ENCODE measurements at regions not wholly inside any gene's neighbourhood (a gene's known extent, or its start where the extent isn't known, plus 50 kb on each side); places are given as distances from the start of the nearest gene placed in this dataset.

DNA sequence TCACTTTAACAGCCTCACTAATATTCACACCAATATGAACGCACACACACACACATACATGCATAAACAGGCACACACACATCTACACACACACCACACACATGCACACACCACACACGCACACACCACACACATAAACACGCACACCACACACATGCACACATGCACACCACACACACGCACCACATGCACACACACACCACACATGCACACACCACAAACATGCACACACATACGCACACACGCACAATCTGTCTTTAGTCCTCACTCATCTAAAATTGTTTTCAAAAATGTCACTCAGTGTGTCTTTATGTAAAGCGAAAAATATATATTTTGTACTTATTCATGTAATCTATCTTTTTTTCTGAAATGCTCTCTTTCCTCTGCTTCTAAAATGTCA is 158.1 kb upstream of the SGCG start:
- Histone ChIP-seq H3K4me3 (ENCODE audit: insufficient read depth, low read depth, low read length) (no peak overlapping the region), H3K9me3 (ENCODE audit: insufficient read depth, low read depth, low read length) (no peaks in the 10 kb centered on the region), H3K36me3 (ENCODE audit: insufficient read depth, low read length) (no peaks in the 10 kb centered on the region), H2AFZ (ENCODE audit: low read depth, low read length) (no peak overlapping the region), H3K27ac (ENCODE audit: low read depth, low read length) (no peak overlapping the region), H3K9ac (ENCODE audit: low read length) (no peak overlapping the region), H3K79me2 (ENCODE audit: insufficient read depth, low read length) (no peaks in the 10 kb centered on the region), H3K4me2 (ENCODE audit: low read length) (no peak overlapping the region), H4K20me1 (ENCODE audit: insufficient read depth, low read length) (no peaks in the 10 kb centered on the region), H3K4me1 (ENCODE audit: insufficient read depth, low read length) (no peaks in the 10 kb centered on the region), H3K27me3 (ENCODE audit: insufficient read depth, low read length) (no peaks in the 10 kb centered on the region)
- no peaks in the 10 kb centered on the region for H3K9me3 Mint-ChIP-seq (ENCODE audit: unreplicated experiment)
- TF ChIP-seq EZH2 (IDR thresholded peaks at IDR 0.05; ENCODE audit: insufficient read depth, low read length), result no peak
- TF ChIP-seq, protein P1, sequence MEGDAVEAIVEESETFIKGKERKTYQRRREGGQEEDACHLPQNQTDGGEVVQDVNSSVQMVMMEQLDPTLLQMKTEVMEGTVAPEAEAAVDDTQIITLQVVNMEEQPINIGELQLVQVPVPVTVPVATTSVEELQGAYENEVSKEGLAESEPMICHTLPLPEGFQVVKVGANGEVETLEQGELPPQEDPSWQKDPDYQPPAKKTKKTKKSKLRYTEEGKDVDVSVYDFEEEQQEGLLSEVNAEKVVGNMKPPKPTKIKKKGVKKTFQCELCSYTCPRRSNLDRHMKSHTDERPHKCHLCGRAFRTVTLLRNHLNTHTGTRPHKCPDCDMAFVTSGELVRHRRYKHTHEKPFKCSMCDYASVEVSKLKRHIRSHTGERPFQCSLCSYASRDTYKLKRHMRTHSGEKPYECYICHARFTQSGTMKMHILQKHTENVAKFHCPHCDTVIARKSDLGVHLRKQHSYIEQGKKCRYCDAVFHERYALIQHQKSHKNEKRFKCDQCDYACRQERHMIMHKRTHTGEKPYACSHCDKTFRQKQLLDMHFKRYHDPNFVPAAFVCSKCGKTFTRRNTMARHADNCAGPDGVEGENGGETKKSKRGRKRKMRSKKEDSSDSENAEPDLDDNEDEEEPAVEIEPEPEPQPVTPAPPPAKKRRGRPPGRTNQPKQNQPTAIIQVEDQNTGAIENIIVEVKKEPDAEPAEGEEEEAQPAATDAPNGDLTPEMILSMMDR (IDR thresholded peaks at IDR 0.05; ENCODE audit: insufficient read depth, low read depth, low read length), result no peak
- H3K4me3 Mint-ChIP-seq (ENCODE audit: unreplicated experiment), result no peak overlapping the region
- no peaks in the 10 kb centered on the region for H3K36me3 Mint-ChIP-seq (ENCODE audit: low read depth, unreplicated experiment)
- FAIRE-seq (no peak), DNase-seq (ENCODE audit: low read depth) (no peak)
- H3K27me3 Mint-ChIP-seq (ENCODE audit: low read depth, unreplicated experiment), result no peaks in the 10 kb centered on the region
- H3K4me1 Mint-ChIP-seq (ENCODE audit: low read depth, unreplicated experiment), result no peaks in the 10 kb centered on the region
- H3K27ac Mint-ChIP-seq (ENCODE audit: unreplicated experiment), result no peak overlapping the region

DNA sequence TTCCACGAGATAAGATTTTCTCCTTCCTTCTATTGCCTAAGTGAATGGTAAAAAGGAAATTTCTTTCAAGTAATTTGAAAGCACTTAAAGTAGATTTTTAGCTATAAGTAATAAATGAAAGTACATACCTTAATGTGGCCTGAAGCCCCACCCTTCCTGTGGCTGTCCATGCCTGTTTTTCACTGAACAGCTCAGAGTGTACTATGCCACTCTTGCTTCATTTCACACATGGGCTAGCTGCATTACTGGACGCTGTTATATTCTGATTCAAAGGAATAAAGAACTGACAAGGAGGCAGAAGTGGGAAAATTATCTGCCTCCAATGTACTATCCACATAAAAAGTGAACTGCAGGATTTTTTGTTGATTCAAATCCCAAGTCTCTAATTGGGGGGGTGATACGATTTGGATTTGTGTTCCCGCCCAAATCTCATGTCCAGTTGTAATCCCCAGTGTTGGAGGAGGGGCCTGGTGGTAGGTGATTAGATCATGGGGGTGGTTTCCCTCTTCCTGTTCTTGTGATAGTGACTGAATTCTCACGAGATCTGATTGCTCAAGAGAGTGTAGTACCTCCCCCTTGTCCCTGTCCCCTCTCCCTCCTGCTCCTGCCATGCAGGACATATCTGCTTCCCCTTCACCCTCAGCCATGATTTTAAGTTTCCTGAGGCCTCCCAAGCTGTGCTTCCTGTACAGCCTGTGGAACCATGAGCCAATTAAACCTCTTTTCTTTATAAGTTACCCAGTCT is 154.7 kb upstream of the SGCG start:
- no peak overlapping the region for H3K4me3 Mint-ChIP-seq (ENCODE audit: unreplicated experiment)
- H3K9me3 Mint-ChIP-seq (ENCODE audit: unreplicated experiment), result no peaks in the 10 kb centered on the region
- H3K27me3 ChIP-seq (ENCODE audit: insufficient read depth, low read length), result no peaks in the 10 kb centered on the region
- no peaks in the 10 kb centered on the region for H3K36me3 ChIP-seq (ENCODE audit: insufficient read depth, low read length)
- no peak for TF ChIP-seq EZH2 (IDR thresholded peaks at IDR 0.05; ENCODE audit: insufficient read depth, low read length)
- TF ChIP-seq, protein P1 (IDR thresholded peaks at IDR 0.05; ENCODE audit: insufficient read depth, low read depth, low read length), result no peak
- no peaks in the 10 kb centered on the region for H4K20me1 ChIP-seq (ENCODE audit: insufficient read depth, low read length)
- H3K9me3 ChIP-seq (ENCODE audit: insufficient read depth, low read depth, low read length), result no peaks in the 10 kb centered on the region
- H3K9ac ChIP-seq (ENCODE audit: low read length), result no peak overlapping the region
- H3K79me2 ChIP-seq (ENCODE audit: insufficient read depth, low read length), result no peaks in the 10 kb centered on the region
- no peak for DNase-seq (ENCODE audit: low read depth)
- no peaks in the 10 kb centered on the region for H3K4me1 ChIP-seq (ENCODE audit: insufficient read depth, low read length)
- H3K27me3 Mint-ChIP-seq (ENCODE audit: low read depth, unreplicated experiment), result no peaks in the 10 kb centered on the region
- H3K4me2 ChIP-seq (ENCODE audit: low read length), result no peak overlapping the region
- H3K27ac Mint-ChIP-seq (ENCODE audit: unreplicated experiment), result no peak overlapping the region
- H3K4me3 ChIP-seq (ENCODE audit: insufficient read depth, low read depth, low read length), result no peak overlapping the region
- no peak overlapping the region for H2AFZ ChIP-seq (ENCODE audit: low read depth, low read length)
- FAIRE-seq, result no peak
- H3K4me1 Mint-ChIP-seq (ENCODE audit: low read depth, unreplicated experiment), result no peaks in the 10 kb centered on the region
- H3K36me3 Mint-ChIP-seq (ENCODE audit: low read depth, unreplicated experiment), result no peaks in the 10 kb centered on the region
- no peak overlapping the region for H3K27ac ChIP-seq (ENCODE audit: low read depth, low read length)

DNA sequence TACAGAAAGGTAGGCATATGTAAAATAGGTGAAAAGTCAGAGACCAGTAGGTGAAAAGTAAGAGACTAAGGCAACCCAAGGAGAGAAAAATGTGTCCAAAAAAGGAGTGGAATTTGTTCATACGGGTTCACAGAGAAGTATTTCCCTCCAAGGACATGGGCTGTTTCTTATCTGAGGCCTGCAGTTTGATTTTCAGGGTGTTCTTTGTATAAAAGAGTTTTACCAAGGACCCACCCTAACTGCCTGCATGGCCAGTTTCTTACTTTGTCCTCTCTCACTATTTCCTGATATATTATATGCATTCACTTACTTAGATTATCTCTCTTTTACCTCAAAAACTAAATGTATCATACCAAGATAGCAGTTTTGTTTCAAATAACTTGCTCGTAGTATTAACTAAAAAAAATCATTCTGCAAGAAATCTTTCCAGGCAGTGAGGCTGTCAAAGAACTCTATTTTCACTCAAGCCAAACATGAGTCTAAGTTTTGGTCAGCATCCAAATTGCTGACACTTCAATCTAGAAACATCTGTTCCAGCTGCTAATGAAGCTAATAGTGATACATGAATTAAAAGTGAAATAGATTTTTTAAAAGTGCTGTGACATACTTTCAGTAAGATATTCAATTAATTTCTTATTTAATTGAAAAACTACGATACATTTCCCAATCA is 141.4 kb upstream of the SGCG start:
- Histone ChIP-seq H3K79me2 (ENCODE audit: insufficient read depth, low read length) (no peaks in the 10 kb centered on the region), H2AFZ (ENCODE audit: low read depth, low read length) (no peak overlapping the region), H3K9me3 (ENCODE audit: insufficient read depth, low read depth, low read length) (no peaks in the 10 kb centered on the region), H3K27ac (ENCODE audit: low read depth, low read length) (no peak overlapping the region), H3K4me1 (ENCODE audit: insufficient read depth, low read length) (no peaks in the 10 kb centered on the region), H3K27me3 (ENCODE audit: insufficient read depth, low read length) (no peaks in the 10 kb centered on the region), H4K20me1 (ENCODE audit: insufficient read depth, low read length) (no peaks in the 10 kb centered on the region), H3K36me3 (ENCODE audit: insufficient read depth, low read length) (no peaks in the 10 kb centered on the region), H3K4me3 (ENCODE audit: insufficient read depth, low read depth, low read length) (no peak overlapping the region), H3K9ac (ENCODE audit: low read length) (no peak overlapping the region), H3K4me2 (ENCODE audit: low read length) (no peak overlapping the region)
- Mint-ChIP-seq H3K27ac (ENCODE audit: unreplicated experiment) (no peak overlapping the region), H3K4me1 (ENCODE audit: low read depth, unreplicated experiment) (no peaks in the 10 kb centered on the region), H3K4me3 (ENCODE audit: unreplicated experiment) (no peak overlapping the region), H3K27me3 (ENCODE audit: low read depth, unreplicated experiment) (no peaks in the 10 kb centered on the region), H3K9me3 (ENCODE audit: unreplicated experiment) (no peaks in the 10 kb centered on the region), H3K36me3 (ENCODE audit: low read depth, unreplicated experiment) (no peaks in the 10 kb centered on the region)
- FAIRE-seq (no peak), DNase-seq (ENCODE audit: low read depth) (no peak)
- no peak for TF ChIP-seq EZH2 (IDR thresholded peaks at IDR 0.05; ENCODE audit: insufficient read depth, low read length)
- TF ChIP-seq, protein P1 (IDR thresholded peaks at IDR 0.05; ENCODE audit: insufficient read depth, low read depth, low read length), result no peak
